Hepatocyte (in vitro differentiated cells): ENCODE measurements at regions not wholly inside any gene's neighbourhood (a gene's known extent, or its start where the extent isn't known, plus 50 kb on each side); places are given as distances from the start of the nearest gene placed in this dataset.

Experiments
- EZH2 ChIP-seq: fragments of 200-600 bp; sonication (generic); IDR thresholded peaks from 2 replicates; pipeline ENCODE4 v1.6.1; 2016; ENCODE audit warnings: antibody characterized with exemption, mild to moderate bottlenecking, borderline replicate concordance
- EZH2phosphoT487 ChIP-seq: fragments of 200-600 bp; sonication (generic); IDR thresholded peaks from one replicate; pipeline ENCODE4 v1.6.1; 2018; ENCODE audit warnings: antibody characterized with exemption, mild to moderate bottlenecking, low read depth, moderate library complexity; ENCODE audit not compliant: unreplicated experiment, severe bottlenecking
- TF ChIP-seq, protein P1 (sequence below): fragments of 200-600 bp; sonication (generic); IDR thresholded peaks from 2 replicates; pipeline ENCODE4 v1.5.1; 2016; ENCODE audit warnings: antibody characterized with exemption, mild to moderate bottlenecking; ENCODE audit not compliant: poor library complexity

DNA sequence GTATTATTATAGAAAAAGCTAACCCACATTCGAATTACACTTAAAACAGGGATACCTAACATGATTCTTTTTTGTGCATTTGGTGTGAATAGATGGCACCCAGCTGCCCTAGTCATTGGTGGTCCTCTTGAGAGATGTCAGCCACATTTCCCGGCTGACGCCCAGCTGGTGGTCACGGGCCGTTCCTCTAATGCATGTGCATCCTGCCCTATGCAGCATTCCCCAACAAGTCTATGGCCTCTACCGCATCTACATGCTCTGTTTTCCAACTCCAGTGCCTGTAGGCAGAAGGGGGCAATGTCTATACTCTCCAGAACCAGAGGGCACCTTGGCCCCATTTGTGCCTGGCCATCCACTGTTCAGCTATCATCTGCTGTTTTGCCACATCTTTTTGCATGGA lies 78.6 kb upstream of the PRICKLE2 start:
- TF ChIP-seq, protein P1, sequence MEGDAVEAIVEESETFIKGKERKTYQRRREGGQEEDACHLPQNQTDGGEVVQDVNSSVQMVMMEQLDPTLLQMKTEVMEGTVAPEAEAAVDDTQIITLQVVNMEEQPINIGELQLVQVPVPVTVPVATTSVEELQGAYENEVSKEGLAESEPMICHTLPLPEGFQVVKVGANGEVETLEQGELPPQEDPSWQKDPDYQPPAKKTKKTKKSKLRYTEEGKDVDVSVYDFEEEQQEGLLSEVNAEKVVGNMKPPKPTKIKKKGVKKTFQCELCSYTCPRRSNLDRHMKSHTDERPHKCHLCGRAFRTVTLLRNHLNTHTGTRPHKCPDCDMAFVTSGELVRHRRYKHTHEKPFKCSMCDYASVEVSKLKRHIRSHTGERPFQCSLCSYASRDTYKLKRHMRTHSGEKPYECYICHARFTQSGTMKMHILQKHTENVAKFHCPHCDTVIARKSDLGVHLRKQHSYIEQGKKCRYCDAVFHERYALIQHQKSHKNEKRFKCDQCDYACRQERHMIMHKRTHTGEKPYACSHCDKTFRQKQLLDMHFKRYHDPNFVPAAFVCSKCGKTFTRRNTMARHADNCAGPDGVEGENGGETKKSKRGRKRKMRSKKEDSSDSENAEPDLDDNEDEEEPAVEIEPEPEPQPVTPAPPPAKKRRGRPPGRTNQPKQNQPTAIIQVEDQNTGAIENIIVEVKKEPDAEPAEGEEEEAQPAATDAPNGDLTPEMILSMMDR, result no peak
- TF ChIP-seq EZH2phosphoT487 (no peak), EZH2 (no peak)
